AG04449 (cell line): ENCODE measurements at regions not wholly inside any gene's neighbourhood (a gene's known extent, or its start where the extent isn't known, plus 50 kb on each side); places are given as distances from the start of the nearest gene placed in this dataset.

Experiments used
- CTCF ChIA-PET: fragments of 350-600 bp; formaldehyde crosslinking; extraction: SDS; loops from one replicate; lab custom pipeline; 2021; ENCODE audit warnings: antibody characterized with exemption; lab: Yijun Ruan, JAX
- POLR2A ChIA-PET: fragments of 400-600, 350-600 bp; formaldehyde crosslinking; extraction: SDS; loops from one replicate; lab custom pipeline; 2020; ENCODE audit warnings: antibody characterized with exemption, inconsistent platforms; lab: Yijun Ruan, JAX
- DNase-seq: peaks from one replicate; pipeline ENCODE4 v3.0.0-alpha.2; 2010; ENCODE audit warnings: low read depth, low spot score
- H3K4me3 ChIP-seq: 2 replicates; pipeline ENCODE4 v1.5.1; 2011; ENCODE audit warnings: low read depth, mild to moderate bottlenecking, control low read depth, low read length
- CTCF ChIP-seq: IDR thresholded peaks from one replicate; pipeline ENCODE4 v1.5.1; 2011; ENCODE audit warnings: mild to moderate bottlenecking, moderate library complexity, low read length, control low read depth, inconsistent platforms; ENCODE audit not compliant: insufficient read depth; ENCODE audit errors: missing control alignments

- ChIA-PET CTCF (interaction anchor here (1.0 kb wide), 1 partner anchor 72 kb away, joined by 3 read pairs; no protein-coding TSS in a partner anchor), POLR2A (no interaction called here)
- TF ChIP-seq CTCF: no peak
- H3K4me3 ChIP-seq: no peak overlapping the region
- DNase-seq: no peak
These were observed 52.7 kb upstream of the TMEM17 start for GRCh38 chr2:62558743-62559142.

GRCh38 chr2:62556086-62556485 is 50.1 kb upstream of the TMEM17 start:
- CTCF ChIA-PET: interaction anchor here (1.0 to 1.9 kb wide), 3 partner anchors 9 to 99 kb away, joined by 3 to 6 read pairs (median 3); no protein-coding TSS in a partner anchor
- POLR2A ChIA-PET: no interaction called here
- no peak for TF ChIP-seq CTCF
- DNase-seq: no peak
- H3K4me3 ChIP-seq: no peak overlapping the region
